ENCODE measurements at regions not wholly inside any gene's neighbourhood (a gene's known extent, or its start where the extent isn't known, plus 50 kb on each side); places are given as distances from the start of the nearest gene placed in this dataset.

GRCh38 chr1:63046539-63046938 lies 262.6 kb downstream of the ATG4C start:
- ATAC-seq (no peak), DNase-seq (no peak)
- intact Hi-C loops (cut with DNase I; ENCODE audit: low total_unique reads), result no loop called here
- Histone ChIP-seq H3K4me3 (no peak overlapping the region), H3K9me3 (no peaks in the 10 kb centered on the region), H3K27me3 (no peaks in the 10 kb centered on the region), H3K36me3 (no peaks in the 10 kb centered on the region), H3K27ac (no peak overlapping the region), H3K4me1 (no peaks in the 10 kb centered on the region)
- in situ Hi-C loops (cut with MboI; ENCODE audit: low sequenced_read_pairs in 4 of 4), result no loop called here
- TF ChIP-seq POLR2A (IDR thresholded peaks at IDR 0.05), result no peak
- TF ChIP-seq, protein P1, sequence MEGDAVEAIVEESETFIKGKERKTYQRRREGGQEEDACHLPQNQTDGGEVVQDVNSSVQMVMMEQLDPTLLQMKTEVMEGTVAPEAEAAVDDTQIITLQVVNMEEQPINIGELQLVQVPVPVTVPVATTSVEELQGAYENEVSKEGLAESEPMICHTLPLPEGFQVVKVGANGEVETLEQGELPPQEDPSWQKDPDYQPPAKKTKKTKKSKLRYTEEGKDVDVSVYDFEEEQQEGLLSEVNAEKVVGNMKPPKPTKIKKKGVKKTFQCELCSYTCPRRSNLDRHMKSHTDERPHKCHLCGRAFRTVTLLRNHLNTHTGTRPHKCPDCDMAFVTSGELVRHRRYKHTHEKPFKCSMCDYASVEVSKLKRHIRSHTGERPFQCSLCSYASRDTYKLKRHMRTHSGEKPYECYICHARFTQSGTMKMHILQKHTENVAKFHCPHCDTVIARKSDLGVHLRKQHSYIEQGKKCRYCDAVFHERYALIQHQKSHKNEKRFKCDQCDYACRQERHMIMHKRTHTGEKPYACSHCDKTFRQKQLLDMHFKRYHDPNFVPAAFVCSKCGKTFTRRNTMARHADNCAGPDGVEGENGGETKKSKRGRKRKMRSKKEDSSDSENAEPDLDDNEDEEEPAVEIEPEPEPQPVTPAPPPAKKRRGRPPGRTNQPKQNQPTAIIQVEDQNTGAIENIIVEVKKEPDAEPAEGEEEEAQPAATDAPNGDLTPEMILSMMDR (IDR thresholded peaks at IDR 0.05 in 4 of 5, conservative IDR thresholded peaks at IDR 0.05 in 1 of 5), result no peak

DNA sequence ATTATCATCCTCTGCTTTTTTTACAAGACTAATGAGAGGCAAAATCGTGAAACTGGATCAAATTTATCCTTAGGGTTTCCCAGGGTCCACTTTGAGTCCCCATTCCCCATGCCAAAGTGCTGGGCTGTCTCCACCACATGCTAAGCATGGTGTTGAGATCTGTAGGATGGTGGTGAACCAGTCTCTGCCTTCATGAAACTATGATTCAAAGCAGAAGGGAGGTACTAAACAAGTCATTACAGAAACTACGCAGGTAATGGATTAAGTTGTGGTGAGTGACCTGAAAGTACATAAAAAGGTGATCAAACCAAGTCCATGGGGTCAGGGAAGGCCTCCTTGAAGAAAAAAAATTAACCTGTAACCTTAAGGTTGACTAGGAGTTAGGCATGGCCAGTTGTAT lies 265.2 kb downstream of the ATG4C start:
- no peaks in the 10 kb centered on the region for H3K27me3 ChIP-seq
- intact Hi-C loops (cut with DNase I; ENCODE audit: low total_unique reads), result no loop called here
- in situ Hi-C loops (cut with MboI; ENCODE audit: low sequenced_read_pairs in 4 of 4), result no loop called here
- TF ChIP-seq, protein P1 (IDR thresholded peaks at IDR 0.05 in 4 of 5, conservative IDR thresholded peaks at IDR 0.05 in 1 of 5), result no peak
- TF ChIP-seq POLR2A (IDR thresholded peaks at IDR 0.05), result no peak
- ATAC-seq, result no peak
- H3K4me3 ChIP-seq, result no peak overlapping the region
- H3K27ac ChIP-seq, result no peak overlapping the region
- no peaks in the 10 kb centered on the region for H3K36me3 ChIP-seq
- no peaks in the 10 kb centered on the region for H3K9me3 ChIP-seq
- no peak for DNase-seq
- H3K4me1 ChIP-seq, result no peaks in the 10 kb centered on the region

- no peak overlapping the region for H3K4me3 ChIP-seq
- no peaks in the 10 kb centered on the region for H3K36me3 ChIP-seq
- no peaks in the 10 kb centered on the region for H3K27me3 ChIP-seq
- intact Hi-C loops (cut with DNase I; ENCODE audit: low total_unique reads), result no loop called here
- H3K27ac ChIP-seq, result no peak overlapping the region
- ATAC-seq (no peak), DNase-seq (no peak)
- TF ChIP-seq, protein P1 (IDR thresholded peaks at IDR 0.05 in 4 of 5, conservative IDR thresholded peaks at IDR 0.05 in 1 of 5), result no peak
- no peak for TF ChIP-seq POLR2A (IDR thresholded peaks at IDR 0.05)
- no peaks in the 10 kb centered on the region for H3K4me1 ChIP-seq
- no peaks in the 10 kb centered on the region for H3K9me3 ChIP-seq
- in situ Hi-C loops (cut with MboI; ENCODE audit: low sequenced_read_pairs in 4 of 4), result no loop called here
These were observed 267.4 kb downstream of the ATG4C start for GRCh38 chr1:63051356-63051755.

DNA sequence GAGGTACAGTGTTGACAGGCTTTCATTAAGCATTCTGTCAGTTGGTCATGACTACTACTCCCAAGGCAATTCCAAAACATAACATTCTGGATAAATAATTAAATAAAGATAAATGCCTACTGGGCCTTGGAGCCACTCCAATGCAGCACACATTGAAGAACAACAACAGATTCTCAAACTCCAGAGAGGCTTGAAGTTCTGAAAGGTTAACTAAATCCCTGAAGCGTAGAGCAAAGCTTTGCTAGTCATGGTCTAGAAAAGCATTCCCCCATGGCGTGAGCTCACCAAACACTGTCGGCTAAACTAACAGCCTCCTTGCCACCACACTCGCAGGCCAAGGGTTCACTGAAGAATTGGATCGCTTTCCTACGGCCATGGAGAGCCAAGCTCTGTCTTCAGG lies 268.0 kb downstream of the ATG4C start:
- TF ChIP-seq, protein P1 (IDR thresholded peaks at IDR 0.05 in 4 of 5, conservative IDR thresholded peaks at IDR 0.05 in 1 of 5), result no peak
- TF ChIP-seq POLR2A (IDR thresholded peaks at IDR 0.05), result no peak
- ATAC-seq, result no peak
- in situ Hi-C loops (cut with MboI; ENCODE audit: low sequenced_read_pairs in 4 of 4) (no loop called here), intact Hi-C loops (cut with DNase I; ENCODE audit: low total_unique reads) (no loop called here)
- H3K4me1 ChIP-seq, result no peaks in the 10 kb centered on the region
- no peaks in the 10 kb centered on the region for H3K9me3 ChIP-seq
- DNase-seq, result no peak
- no peak overlapping the region for H3K4me3 ChIP-seq
- H3K27ac ChIP-seq, result no peak overlapping the region
- no peaks in the 10 kb centered on the region for H3K27me3 ChIP-seq
- H3K36me3 ChIP-seq, result no peaks in the 10 kb centered on the region

- Histone ChIP-seq H3K36me3 (no peaks in the 10 kb centered on the region), H3K9me3 (no peaks in the 10 kb centered on the region), H3K27me3 (no peaks in the 10 kb centered on the region), H3K4me3 (no peak overlapping the region), H3K27ac (no peak overlapping the region), H3K4me1 (no peaks in the 10 kb centered on the region)
- ATAC-seq (no peak), DNase-seq (no peak)
- TF ChIP-seq POLR2A (IDR thresholded peaks at IDR 0.05), result no peak
- TF ChIP-seq, protein P1 (IDR thresholded peaks at IDR 0.05 in 4 of 5, conservative IDR thresholded peaks at IDR 0.05 in 1 of 5), result no peak
- intact Hi-C loops (cut with DNase I; ENCODE audit: low total_unique reads), result no loop called here
- in situ Hi-C loops (cut with MboI; ENCODE audit: low sequenced_read_pairs in 4 of 4), result no loop called here
These were observed 268.2 kb upstream of the FOXD3 start for GRCh38 chr1:63054184-63054583.

Measured in gastrocnemius medialis (tissue), 4 donors.